H1 (cell line): ENCODE measurements at regions not wholly inside any gene's neighbourhood (a gene's known extent, or its start where the extent isn't known, plus 50 kb on each side); places are given as distances from the start of the nearest gene placed in this dataset.

Experiments used
- CBX5 ChIP-seq: fragments of 300-800, 300-1000 bp; sonication (generic); IDR thresholded peaks from 2 replicates; pipeline ENCODE4 v1.7.1; 2016; ENCODE audit warnings: antibody characterized with exemption, low read length, low read depth
- CHD1 ChIP-seq: IDR thresholded peaks from 2 replicates; pipeline ENCODE4 v1.6.1; 2012; ENCODE audit warnings: low read depth, low read length, improper control_type of control experiment
- CHD2 ChIP-seq: IDR thresholded peaks from 2 replicates; pipeline ENCODE4 v1.6.1; 2012; ENCODE audit warnings: low read length, improper control_type of control experiment
- CHD7 ChIP-seq: fragments of 300-600 bp; sonication (generic); IDR thresholded peaks from 2 replicates; pipeline ENCODE4 v1.7.1; 2012; ENCODE audit warnings: low read length, moderate library complexity, mild to moderate bottlenecking, inconsistent platforms; ENCODE audit not compliant: insufficient replicate concordance
- CTBP2 ChIP-seq: IDR thresholded peaks from 2 replicates; pipeline ENCODE4 v1.7.0; 2011; ENCODE audit warnings: borderline replicate concordance, mild to moderate bottlenecking, moderate library complexity, mixed read lengths, low read length; ENCODE audit not compliant: insufficient read depth, insufficient read length
- EGR1 ChIP-seq: IDR thresholded peaks from 2 replicates; pipeline ENCODE4 v1.6.1; 2011; ENCODE audit warnings: low read depth, low read length, borderline replicate concordance
- KDM4A ChIP-seq: IDR thresholded peaks from one replicate; pipeline ENCODE4 v1.7.1; 2012; ENCODE audit warnings: low read depth, mild to moderate bottlenecking, moderate library complexity, low read length, inconsistent platforms; ENCODE audit not compliant: severe bottlenecking
- KDM5A ChIP-seq: fragments of 200-600 bp; IDR thresholded peaks from 2 replicates; pipeline ENCODE4 v1.7.1; 2012; ENCODE audit warnings: mild to moderate bottlenecking, low read length, inconsistent platforms, mixed read lengths
- TCF12 ChIP-seq: IDR thresholded peaks from 2 replicates; pipeline ENCODE4 v1.6.1; 2011; ENCODE audit warnings: low read depth, mild to moderate bottlenecking, low read length

GRCh38 chr5:120901199-120901598 is 437.1 kb downstream of the PRR16 start (continued):
- TF ChIP-seq CHD7 (no peak), CTBP2 (no peak), TCF12 (no peak), KDM5A (no peak), EGR1 (no peak), KDM4A (no peak), CBX5 (no peak), CHD2 (no peak), CHD1 (no peak)
